DOHH2 (cell line): ENCODE measurements at regions not wholly inside any gene's neighbourhood (a gene's known extent, or its start where the extent isn't known, plus 50 kb on each side); places are given as distances from the start of the nearest gene placed in this dataset.

ENCODE experiments used
- CTCF ChIP-seq: fragments of 200-600 bp; sonication (generic); IDR thresholded peaks from one replicate; pipeline ENCODE4 v1.5.1; 2014; ENCODE audit warnings: antibody characterized with exemption, mild to moderate bottlenecking, low read depth, low read length; ENCODE audit not compliant: poor library complexity, severe bottlenecking
- EZH2phosphoT487 ChIP-seq: fragments of 200-600 bp; sonication (generic); IDR thresholded peaks from 2 replicates; pipeline ENCODE4 v1.6.1; 2017; ENCODE audit warnings: borderline replicate concordance, mild to moderate bottlenecking, antibody characterized with exemption, low read length, moderate library complexity, mixed read lengths

GRCh38 chr6:140732155-140732554, 1357.7 kb upstream of the CITED2 start:
- no peak for TF ChIP-seq CTCF
- no peak for TF ChIP-seq EZH2phosphoT487
